ENCODE measurements at regions not wholly inside any gene's neighbourhood (a gene's known extent, or its start where the extent isn't known, plus 50 kb on each side); places are given as distances from the start of the nearest gene placed in this dataset.

- no peak for TF ChIP-seq CTCF (IDR thresholded peaks at IDR 0.05; ENCODE audit: low read depth, low read length)
- TF ChIP-seq EZH2phosphoT487 (IDR thresholded peaks at IDR 0.05; ENCODE audit: low read depth): no peak
These were observed 162.9 kb downstream of the USP12 start for GRCh38 chr13:27008733-27009132.

Data from OCI-LY3 (cell line).